Prostate gland (tissue), 2 donors: ENCODE measurements at regions not wholly inside any gene's neighbourhood (a gene's known extent, or its start where the extent isn't known, plus 50 kb on each side); places are given as distances from the start of the nearest gene placed in this dataset.

Experiments
- CTCF ChIP-seq, 4 experiments: fragments of 200-600 bp in 2 of 4; fragments of 450-650 bp in 2 of 4; sonication (generic) in 2 of 4; IDR thresholded peaks; 1 replicate in 3 of 4; 2 replicates in 1 of 4; pipeline ENCODE4 v1.5.1; 2016 to 2019; ENCODE audit warnings: antibody characterized with exemption in 4 of 4, mild to moderate bottlenecking in 2 of 4, moderate library complexity in 2 of 4
- POLR2A ChIP-seq: fragments of 450-650 bp; IDR thresholded peaks from one replicate; pipeline ENCODE4 v1.6.1; 2016; ENCODE audit warnings: antibody characterized with exemption, mild to moderate bottlenecking

- TF ChIP-seq CTCF (IDR thresholded peaks at IDR 0.05) (no peak), POLR2A (no peak)
Observed at GRCh38 chr6:88426005-88426404, 259.9 kb upstream of the CNR1 start.
